ENCODE measurements at regions not wholly inside any gene's neighbourhood (a gene's known extent, or its start where the extent isn't known, plus 50 kb on each side); places are given as distances from the start of the nearest gene placed in this dataset.

- no peak for ATAC-seq
- no peak for DNase-seq
- peaks cover 16% of the 10 kb centered on the region for H3K36me3 Mint-ChIP-seq
- H3K9me3 Mint-ChIP-seq (ENCODE audit: low read depth) = no peaks in the 10 kb centered on the region
- H3K27ac Mint-ChIP-seq = no peak overlapping the region
- H3K4me1 Mint-ChIP-seq = peaks cover 3% of the 10 kb centered on the region
- CTCF ChIA-PET = no interaction called here
- H3K27me3 Mint-ChIP-seq = no peaks in the 10 kb centered on the region
- H3K4me3 Mint-ChIP-seq = no peak overlapping the region
These were observed 70.5 kb upstream of the AHR start for GRCh38 chr7:17227766-17228490.

GRCh38 chr7:17229228-17229627, 69.2 kb upstream of the AHR start:
- no peaks in the 10 kb centered on the region for H3K9me3 Mint-ChIP-seq (ENCODE audit: low read depth)
- DNase-seq = no peak
- peaks cover 17% of the 10 kb centered on the region for H3K36me3 Mint-ChIP-seq
- CTCF ChIA-PET = no interaction called here
- H3K4me3 Mint-ChIP-seq = no peak overlapping the region
- no peaks in the 10 kb centered on the region for H3K27me3 Mint-ChIP-seq
- H3K4me1 Mint-ChIP-seq = peaks cover 14% of the 10 kb centered on the region
- ATAC-seq = no peak
- H3K27ac Mint-ChIP-seq = no peak overlapping the region

GRCh38 chr7:17230099-17230807, 68.2 kb upstream of the AHR start:
- no peak for ATAC-seq
- peaks cover 22% of the 10 kb centered on the region for H3K4me1 Mint-ChIP-seq
- CTCF ChIA-PET = interaction anchor here (1.3 kb wide), 1 partner anchor 248 kb away, joined by 3 read pairs; no protein-coding TSS in a partner anchor
- no peaks in the 10 kb centered on the region for H3K9me3 Mint-ChIP-seq (ENCODE audit: low read depth)
- DNase-seq = no peak
- peaks cover 17% of the 10 kb centered on the region for H3K36me3 Mint-ChIP-seq
- H3K27ac Mint-ChIP-seq = no peak overlapping the region
- H3K27me3 Mint-ChIP-seq = no peaks in the 10 kb centered on the region
- H3K4me3 Mint-ChIP-seq = no peak overlapping the region

GRCh38 chr7:17233603-17234002, 64.8 kb upstream of the AHR start:
- Mint-ChIP-seq H3K27me3 (no peaks in the 10 kb centered on the region), H3K9me3 (ENCODE audit: low read depth) (peaks cover 15% of the 10 kb centered on the region), H3K4me1 (peaks cover 34% of the 10 kb centered on the region), H3K4me3 (peak overlapping the region; percentile 65), H3K36me3 (peaks cover 31% of the 10 kb centered on the region), H3K27ac (peak overlapping the region; percentile 96)
- ATAC-seq = no peak
- DNase-seq = no peak
- CTCF ChIA-PET = interaction anchor here (0.7 kb wide), 1 partner anchor 251 kb away, joined by 3 read pairs; no protein-coding TSS in a partner anchor

- Mint-ChIP-seq H3K4me1 (peaks cover 34% of the 10 kb centered on the region), H3K27me3 (no peaks in the 10 kb centered on the region), H3K36me3 (peaks cover 31% of the 10 kb centered on the region), H3K9me3 (ENCODE audit: low read depth) (peaks cover 15% of the 10 kb centered on the region), H3K4me3 (peak overlapping the region; percentile 65), H3K27ac (peak overlapping the region; percentile 96)
- CTCF ChIA-PET = interaction anchor here (0.7 kb wide), 1 partner anchor 251 kb away, joined by 3 read pairs; no protein-coding TSS in a partner anchor
- ATAC-seq (peak; percentile 63), DNase-seq (peak; percentile 63)
These were observed 64.4 kb upstream of the AHR start for GRCh38 chr7:17234030-17234397.

GRCh38 chr7:17234398-17235031, 63.9 kb upstream of the AHR start:
- H3K9me3 Mint-ChIP-seq (ENCODE audit: low read depth) = peaks cover 15% of the 10 kb centered on the region
- peaks cover 34% of the 10 kb centered on the region for H3K4me1 Mint-ChIP-seq
- H3K27ac Mint-ChIP-seq = peak overlapping the region; percentile 96
- peak overlapping the region; percentile 65 for H3K4me3 Mint-ChIP-seq
- no peaks in the 10 kb centered on the region for H3K27me3 Mint-ChIP-seq
- ATAC-seq (peak; percentile 92), DNase-seq (peak; percentile 89)
- CTCF ChIA-PET = no interaction called here
- peaks cover 32% of the 10 kb centered on the region for H3K36me3 Mint-ChIP-seq

GRCh38 chr7:17236171-17236570, 62.3 kb upstream of the AHR start:
- ATAC-seq = no peak
- H3K4me3 Mint-ChIP-seq = no peak overlapping the region

GRCh38 chr7:17236603-17237002, 61.8 kb upstream of the AHR start:
- ATAC-seq (no peak), DNase-seq (no peak)
- CTCF ChIA-PET = interaction anchor here (1.8 kb wide), 1 partner anchor 59 kb away, joined by 4 read pairs; no protein-coding TSS in a partner anchor
- Mint-ChIP-seq H3K4me1 (peaks cover 34% of the 10 kb centered on the region), H3K4me3 (no peak overlapping the region), H3K27me3 (no peaks in the 10 kb centered on the region), H3K9me3 (ENCODE audit: low read depth) (peaks cover 15% of the 10 kb centered on the region), H3K27ac (no peak overlapping the region), H3K36me3 (peaks cover 27% of the 10 kb centered on the region)

More at GRCh38 chr7:17236171-17236570, 62.3 kb upstream of the AHR start:
- CTCF ChIA-PET = interaction anchor here (1.8 kb wide), 1 partner anchor 60 kb away, joined by 4 read pairs; no protein-coding TSS in a partner anchor
- Mint-ChIP-seq H3K9me3 (ENCODE audit: low read depth) (peaks cover 15% of the 10 kb centered on the region), H3K27me3 (no peaks in the 10 kb centered on the region), H3K36me3 (peaks cover 27% of the 10 kb centered on the region), H3K4me1 (peaks cover 34% of the 10 kb centered on the region), H3K27ac (peak overlapping the region; percentile 33)
- DNase-seq = no peak

- Mint-ChIP-seq H3K27ac (no peak overlapping the region), H3K36me3 (peaks cover 18% of the 10 kb centered on the region), H3K9me3 (ENCODE audit: low read depth) (peaks cover 15% of the 10 kb centered on the region), H3K4me3 (no peak overlapping the region), H3K27me3 (no peaks in the 10 kb centered on the region), H3K4me1 (peaks cover 24% of the 10 kb centered on the region)
- ATAC-seq (no peak), DNase-seq (no peak)
- CTCF ChIA-PET = no interaction called here
These were observed 59.4 kb upstream of the AHR start for GRCh38 chr7:17239046-17239445.

GRCh38 chr7:17239683-17240521, 58.5 kb upstream of the AHR start:
- Mint-ChIP-seq H3K27ac (no peak overlapping the region), H3K27me3 (no peaks in the 10 kb centered on the region), H3K4me3 (no peak overlapping the region), H3K4me1 (peaks cover 17% of the 10 kb centered on the region), H3K36me3 (peaks cover 18% of the 10 kb centered on the region), H3K9me3 (ENCODE audit: low read depth) (peaks cover 15% of the 10 kb centered on the region)
- no peak for ATAC-seq
- CTCF ChIA-PET = no interaction called here
- DNase-seq = no peak

- Mint-ChIP-seq H3K9me3 (ENCODE audit: low read depth) (peaks cover 3% of the 10 kb centered on the region), H3K4me3 (no peak overlapping the region), H3K27me3 (no peaks in the 10 kb centered on the region), H3K36me3 (peaks cover 4% of the 10 kb centered on the region), H3K27ac (no peak overlapping the region), H3K4me1 (no peaks in the 10 kb centered on the region)
- CTCF ChIA-PET = no interaction called here
- no peak for DNase-seq
- no peak for ATAC-seq
These were observed 55.9 kb upstream of the AHR start for GRCh38 chr7:17242504-17242903.

GRCh38 chr7:17244786-17245185, 53.7 kb upstream of the AHR start:
- peaks cover 1% of the 10 kb centered on the region for H3K4me1 Mint-ChIP-seq
- CTCF ChIA-PET = no interaction called here
- ATAC-seq (no peak), DNase-seq (no peak)
- peaks cover 1% of the 10 kb centered on the region for H3K36me3 Mint-ChIP-seq
- H3K27me3 Mint-ChIP-seq = no peaks in the 10 kb centered on the region
- H3K9me3 Mint-ChIP-seq (ENCODE audit: low read depth) = no peaks in the 10 kb centered on the region
- H3K4me3 Mint-ChIP-seq = no peak overlapping the region
- no peak overlapping the region for H3K27ac Mint-ChIP-seq

- DNase-seq (no peak), ATAC-seq (no peak)
- Mint-ChIP-seq H3K9me3 (ENCODE audit: low read depth) (no peaks in the 10 kb centered on the region), H3K4me1 (peaks cover 1% of the 10 kb centered on the region), H3K36me3 (peaks cover 1% of the 10 kb centered on the region), H3K27me3 (no peaks in the 10 kb centered on the region), H3K4me3 (no peak overlapping the region), H3K27ac (no peak overlapping the region)
- CTCF ChIA-PET = interaction anchor here (1.2 kb wide), 1 partner anchor 54 kb away, joined by 4 read pairs; no protein-coding TSS in a partner anchor
These were observed 51.1 kb upstream of the AHR start for GRCh38 chr7:17247357-17247756.

All from activated CD8-positive, alpha-beta memory T cell treated with anti-CD3 and anti-CD28 coated beads, Interleukin-2, amount 10 ng/mL, durations not matched to agents 7 days and 5 days (primary cell).